Natural killer cell (primary cell): ENCODE measurements at regions not wholly inside any gene's neighbourhood (a gene's known extent, or its start where the extent isn't known, plus 50 kb on each side); places are given as distances from the start of the nearest gene placed in this dataset.

Experiments
- ATAC-seq, 3 donors: fragments of 150-1000 bp in 2 of 3; fragments of 200-7000 bp in 1 of 3; cut with Tn5 transposase; 1 replicate in 1 of 3; 2 replicates in 2 of 3; pipeline ENCODE4 v1.10.0; 2021; ENCODE audit warnings: mild to moderate bottlenecking in 2 of 3, moderate library complexity in 2 of 3
- DNase-seq, 2 donors: peaks; one replicate each; pipeline versions ENCODE4 v3.0.0 to v3.0.0-alpha.2; 2013 to 2021; ENCODE audit warnings: mixed read lengths in 1 of 2
- H3K27ac ChIP-seq: one replicate; pipeline ENCODE4 v1.5.1; 2013; ENCODE audit warnings: mild to moderate bottlenecking, low read length
- H3K27me3 ChIP-seq: one replicate; pipeline ENCODE4 v1.6.1; 2013; ENCODE audit warnings: low read length; ENCODE audit not compliant: control insufficient read depth, insufficient read depth
- H3K36me3 ChIP-seq: one replicate; pipeline ENCODE4 v1.6.1; 2013; ENCODE audit warnings: low read length; ENCODE audit not compliant: control insufficient read depth, insufficient read depth
- H3K4me1 ChIP-seq: one replicate; pipeline ENCODE4 v1.6.1; 2013; ENCODE audit warnings: low read length; ENCODE audit not compliant: control insufficient read depth, insufficient read depth
- H3K4me3 ChIP-seq: one replicate; pipeline ENCODE4 v1.5.1; 2013; ENCODE audit warnings: low read length
- H3K9me3 ChIP-seq: one replicate; pipeline ENCODE4 v1.6.1; 2013; ENCODE audit warnings: low read length; ENCODE audit not compliant: control insufficient read depth, insufficient read depth
- H3K27ac Mint-ChIP-seq, 2 donors: one replicate each; pipeline ENCODE4 v1.8.0; 2022; ENCODE audit warnings: mild to moderate bottlenecking in 2 of 2, mixed read lengths in 2 of 2, moderate library complexity in 1 of 2
- H3K27me3 Mint-ChIP-seq, 2 donors: one replicate each; pipeline ENCODE4 v1.8.0; 2022; ENCODE audit warnings: low read depth in 2 of 2, mixed read lengths in 2 of 2
- H3K36me3 Mint-ChIP-seq: one replicate; pipeline ENCODE4 v1.8.0; 2022; ENCODE audit warnings: mixed read lengths
- H3K4me1 Mint-ChIP-seq, 2 donors: one replicate each; pipeline ENCODE4 v1.8.0; 2022; ENCODE audit warnings: mixed read lengths in 2 of 2
- H3K4me3 Mint-ChIP-seq: one replicate; pipeline ENCODE4 v1.8.0; 2022; ENCODE audit warnings: mild to moderate bottlenecking, moderate library complexity, mixed read lengths
- H3K9me3 Mint-ChIP-seq, 2 donors: one replicate each; pipeline ENCODE4 v1.8.0; 2022; ENCODE audit warnings: mixed read lengths in 2 of 2
- CTCF ChIP-seq: fragments of 200-600 bp; IDR thresholded peaks from one replicate; pipeline ENCODE4 v1.8.0; 2022; ENCODE audit warnings: antibody characterized with exemption
- WGBS: methylation state at CpG from one replicate; pipeline ENCODE4 v1.1.7; 2013; ENCODE audit warnings: missing lambda C conversion rate; ENCODE audit not compliant: insufficient coverage; 5-methylcytosine and 5-hydroxymethylcytosine counted together
- intact Hi-C: fragments of 100-400 bp; cut with micrococcal nuclease; formaldehyde crosslinking; loops from one replicate; pipeline ENCODE4 v1.14.2; 2022

- ATAC-seq (no peak), DNase-seq (no peak)
- Mint-ChIP-seq H3K36me3 (no peaks in the 10 kb centered on the region), H3K4me3 (no peak overlapping the region), H3K27me3 (peaks cover 16 to 26% of the 10 kb centered on the region in 2 donors), H3K27ac (no peak overlapping the region), H3K4me1 (no peaks in the 10 kb centered on the region), H3K9me3 (peaks cover 0 to 2% of the 10 kb centered on the region in 2 donors)
- intact Hi-C loops, result no loop called here
- Histone ChIP-seq H3K27me3 (peaks cover 2% of the 10 kb centered on the region), H3K36me3 (no peaks in the 10 kb centered on the region), H3K9me3 (no peaks in the 10 kb centered on the region), H3K27ac (no peak overlapping the region), H3K4me3 (no peak overlapping the region), H3K4me1 (no peaks in the 10 kb centered on the region)
- no peak for TF ChIP-seq CTCF
Observed at GRCh38 chr17:13694934-13695333, 93.2 kb upstream of the HS3ST3A1 start.

- H3K4me1 ChIP-seq, result no peaks in the 10 kb centered on the region
- no peak overlapping the region for H3K27ac ChIP-seq
- intact Hi-C loops, result no loop called here
- H3K27me3 ChIP-seq, result peaks cover 2% of the 10 kb centered on the region
- peaks cover 16 to 19% of the 10 kb centered on the region in 2 donors for H3K27me3 Mint-ChIP-seq
- no peaks in the 10 kb centered on the region for H3K36me3 ChIP-seq
- peaks cover 0 to 2% of the 10 kb centered on the region in 2 donors for H3K9me3 Mint-ChIP-seq
- H3K4me3 ChIP-seq, result no peak overlapping the region
- no peaks in the 10 kb centered on the region for H3K9me3 ChIP-seq
- ATAC-seq (no peak), DNase-seq (peak in 1 of 2 donors; percentile 8)
- no peaks in the 10 kb centered on the region for H3K4me1 Mint-ChIP-seq
- H3K36me3 Mint-ChIP-seq, result no peaks in the 10 kb centered on the region
- H3K27ac Mint-ChIP-seq, result no peak overlapping the region
- 94% methylated on average over 3 of the region's 3 CpGs for WGBS
- no peak overlapping the region for H3K4me3 Mint-ChIP-seq
- TF ChIP-seq CTCF, result no peak
Observed at GRCh38 chr17:13698832-13699231, 97.1 kb upstream of the HS3ST3A1 start.

GRCh38 chr17:13699261-13699660 is 97.5 kb upstream of the HS3ST3A1 start:
- H3K27ac Mint-ChIP-seq, result no peak overlapping the region
- H3K9me3 Mint-ChIP-seq, result peaks cover 0 to 2% of the 10 kb centered on the region in 2 donors
- H3K36me3 ChIP-seq, result no peaks in the 10 kb centered on the region
- H3K36me3 Mint-ChIP-seq, result no peaks in the 10 kb centered on the region
- no peaks in the 10 kb centered on the region for H3K4me1 ChIP-seq
- H3K4me3 Mint-ChIP-seq, result no peak overlapping the region
- DNase-seq, result no peak
- H3K9me3 ChIP-seq, result no peaks in the 10 kb centered on the region
- WGBS, result 68% methylated on average over 2 of the region's 2 CpGs
- peaks cover 2% of the 10 kb centered on the region for H3K27me3 ChIP-seq
- intact Hi-C loops, result no loop called here
- ATAC-seq, result no peak
- no peak overlapping the region for H3K4me3 ChIP-seq
- H3K4me1 Mint-ChIP-seq, result no peaks in the 10 kb centered on the region
- no peak for TF ChIP-seq CTCF
- H3K27me3 Mint-ChIP-seq, result peaks cover 17 to 19% of the 10 kb centered on the region in 2 donors
- no peak overlapping the region for H3K27ac ChIP-seq

GRCh38 chr17:13702266-13702665 is 100.5 kb upstream of the HS3ST3A1 start:
- no peak for ATAC-seq
- no peaks in the 10 kb centered on the region for H3K36me3 Mint-ChIP-seq
- H3K4me1 Mint-ChIP-seq, result no peaks in the 10 kb centered on the region
- H3K4me3 Mint-ChIP-seq, result no peak overlapping the region
- DNase-seq, result no peak
- H3K36me3 ChIP-seq, result no peaks in the 10 kb centered on the region
- H3K9me3 ChIP-seq, result no peaks in the 10 kb centered on the region
- no peaks in the 10 kb centered on the region for H3K4me1 ChIP-seq
- intact Hi-C loops, result no loop called here
- H3K4me3 ChIP-seq, result no peak overlapping the region
- peaks cover 17 to 18% of the 10 kb centered on the region in 2 donors for H3K27me3 Mint-ChIP-seq
- H3K27ac Mint-ChIP-seq, result no peak overlapping the region
- peaks cover 0 to 2% of the 10 kb centered on the region in 2 donors for H3K9me3 Mint-ChIP-seq
- WGBS, result 100% methylated on average over 1 of the region's 1 CpG
- no peak for TF ChIP-seq CTCF
- no peak overlapping the region for H3K27ac ChIP-seq
- H3K27me3 ChIP-seq, result peaks cover 2% of the 10 kb centered on the region
